ENCODE measurements at regions not wholly inside any gene's neighbourhood (a gene's known extent, or its start where the extent isn't known, plus 50 kb on each side); places are given as distances from the start of the nearest gene placed in this dataset.

- DNase-seq = no peak
- 91 to 92% methylated on average over 6 of the region's 6 CpGs for WGBS, 2 donors
- H3K9ac ChIP-seq (ENCODE audit: insufficient read depth in 1 of 2, low read length in 2 of 2) = no peak overlapping the region
- peaks cover 0 to 9% (median 6%) of the 10 kb centered on the region in 4 donors for H3K9me3 ChIP-seq (ENCODE audit: control insufficient read depth in 4 of 4, insufficient read depth in 3 of 4, low read length in 3 of 4)
- H3K27me3 ChIP-seq (ENCODE audit: control insufficient read depth in 3 of 3, insufficient read depth in 3 of 3, low read length in 2 of 3) = no peaks in the 10 kb centered on the region
- no peaks in the 10 kb centered on the region for H3K4me1 ChIP-seq (ENCODE audit: control insufficient read depth in 5 of 5, insufficient read depth in 5 of 5, low read length in 5 of 5)
- no peak for TF ChIP-seq CTCF (IDR thresholded peaks at IDR 0.05; ENCODE audit: control extremely low read depth, extremely low read depth)
- no peaks in the 10 kb centered on the region for H3K36me3 ChIP-seq (ENCODE audit: control insufficient read depth in 4 of 4, insufficient read depth in 4 of 4, low read length in 4 of 4)
- H3K27ac ChIP-seq (ENCODE audit: low read depth in 1 of 2, low read length in 1 of 2) = no peak overlapping the region
- no peak for ATAC-seq (ENCODE audit: insufficient read depth, low FRiP score)
- no peak overlapping the region for H3K4me3 ChIP-seq
These were observed 233.3 kb upstream of the TAS2R1 start for GRCh38 chr5:9863486-9863885.

- H3K4me3 ChIP-seq = no peak overlapping the region
- no peak overlapping the region for H3K9ac ChIP-seq (ENCODE audit: insufficient read depth in 1 of 2, low read length in 2 of 2)
- no peaks in the 10 kb centered on the region for H3K36me3 ChIP-seq (ENCODE audit: control insufficient read depth in 4 of 4, insufficient read depth in 4 of 4, low read length in 4 of 4)
- H3K27ac ChIP-seq (ENCODE audit: low read depth in 1 of 2, low read length in 1 of 2) = no peak overlapping the region
- no peak for TF ChIP-seq CTCF (IDR thresholded peaks at IDR 0.05; ENCODE audit: control extremely low read depth, extremely low read depth)
- ATAC-seq (ENCODE audit: insufficient read depth, low FRiP score) = no peak
- H3K27me3 ChIP-seq (ENCODE audit: control insufficient read depth in 3 of 3, insufficient read depth in 3 of 3, low read length in 2 of 3) = no peaks in the 10 kb centered on the region
- H3K9me3 ChIP-seq (ENCODE audit: control insufficient read depth in 4 of 4, insufficient read depth in 3 of 4, low read length in 3 of 4) = peaks cover 0 to 10% (median 5%) of the 10 kb centered on the region in 4 donors
- 41 to 72% methylated on average over 8 of the region's 8 CpGs for WGBS, 2 donors
- peak in 2 of 3 donors; percentile 6 to 24 for DNase-seq
- no peaks in the 10 kb centered on the region for H3K4me1 ChIP-seq (ENCODE audit: control insufficient read depth in 5 of 5, insufficient read depth in 5 of 5, low read length in 5 of 5)
These were observed 231.6 kb upstream of the TAS2R1 start for GRCh38 chr5:9861666-9862256.

GRCh38 chr5:9859808-9860207, 229.7 kb upstream of the TAS2R1 start:
- no peaks in the 10 kb centered on the region for H3K36me3 ChIP-seq (ENCODE audit: control insufficient read depth in 4 of 4, insufficient read depth in 4 of 4, low read length in 4 of 4)
- WGBS, 2 donors = 27 to 38% methylated on average over 1 of the region's 1 CpG
- no peak for ATAC-seq (ENCODE audit: insufficient read depth, low FRiP score)
- TF ChIP-seq CTCF (IDR thresholded peaks at IDR 0.05; ENCODE audit: control extremely low read depth, extremely low read depth) = no peak
- peaks cover 0 to 8% (median 2%) of the 10 kb centered on the region in 4 donors for H3K9me3 ChIP-seq (ENCODE audit: control insufficient read depth in 4 of 4, insufficient read depth in 3 of 4, low read length in 3 of 4)
- no peak overlapping the region for H3K27ac ChIP-seq (ENCODE audit: low read depth in 1 of 2, low read length in 1 of 2)
- no peak overlapping the region for H3K4me3 ChIP-seq
- no peak overlapping the region for H3K9ac ChIP-seq (ENCODE audit: insufficient read depth in 1 of 2, low read length in 2 of 2)
- no peak for DNase-seq
- H3K27me3 ChIP-seq (ENCODE audit: control insufficient read depth in 3 of 3, insufficient read depth in 3 of 3, low read length in 2 of 3) = no peaks in the 10 kb centered on the region
- no peaks in the 10 kb centered on the region for H3K4me1 ChIP-seq (ENCODE audit: control insufficient read depth in 5 of 5, insufficient read depth in 5 of 5, low read length in 5 of 5)

GRCh38 chr5:9858043-9858442, 227.9 kb upstream of the TAS2R1 start:
- no peak overlapping the region for H3K4me3 ChIP-seq
- H3K27me3 ChIP-seq (ENCODE audit: control insufficient read depth in 3 of 3, insufficient read depth in 3 of 3, low read length in 2 of 3) = no peaks in the 10 kb centered on the region
- ATAC-seq (ENCODE audit: insufficient read depth, low FRiP score) (no peak), DNase-seq (no peak)
- TF ChIP-seq CTCF (IDR thresholded peaks at IDR 0.05; ENCODE audit: control extremely low read depth, extremely low read depth) = no peak
- H3K9me3 ChIP-seq (ENCODE audit: control insufficient read depth in 4 of 4, insufficient read depth in 3 of 4, low read length in 3 of 4) = peaks cover 0 to 6% (median 1%) of the 10 kb centered on the region in 4 donors
- H3K36me3 ChIP-seq (ENCODE audit: control insufficient read depth in 4 of 4, insufficient read depth in 4 of 4, low read length in 4 of 4) = no peaks in the 10 kb centered on the region
- H3K27ac ChIP-seq (ENCODE audit: low read depth in 1 of 2, low read length in 1 of 2) = no peak overlapping the region
- 91 to 94% methylated on average over 3 of the region's 3 CpGs for WGBS, 2 donors
- H3K9ac ChIP-seq (ENCODE audit: insufficient read depth in 1 of 2, low read length in 2 of 2) = no peak overlapping the region
- H3K4me1 ChIP-seq (ENCODE audit: control insufficient read depth in 5 of 5, insufficient read depth in 5 of 5, low read length in 5 of 5) = no peaks in the 10 kb centered on the region
